Fibroblast of lung (primary cell): ENCODE measurements at regions not wholly inside any gene's neighbourhood (a gene's known extent, or its start where the extent isn't known, plus 50 kb on each side); places are given as distances from the start of the nearest gene placed in this dataset.

Source experiments
- DNase-seq, 2 donors: peaks; one replicate each; pipeline versions ENCODE4 v3.0.0 to v3.0.0-alpha.2; 2010; ENCODE audit warnings: low read depth in 2 of 2
- H2AFZ ChIP-seq: 2 replicates; pipeline ENCODE4 v1.5.1; 2012; ENCODE audit warnings: low read length, control low read depth, inconsistent platforms
- H3K27ac ChIP-seq: 2 replicates; pipeline ENCODE4 v1.5.1; 2011; ENCODE audit warnings: low read length, control low read depth; ENCODE audit not compliant: insufficient read depth
- H3K27me3 ChIP-seq: 2 replicates; pipeline ENCODE4 v1.5.1; 2011; ENCODE audit warnings: mild to moderate bottlenecking, low read length; ENCODE audit not compliant: control insufficient read depth, insufficient read depth
- H3K36me3 ChIP-seq: 2 replicates; pipeline ENCODE4 v1.5.1; 2011; ENCODE audit warnings: low read length; ENCODE audit not compliant: control insufficient read depth, insufficient read depth
- H3K4me1 ChIP-seq: 2 replicates; pipeline ENCODE4 v1.5.1; 2011; ENCODE audit warnings: low read length; ENCODE audit not compliant: control insufficient read depth, insufficient read depth; ENCODE audit errors: extremely low read depth
- H3K4me2 ChIP-seq: 2 replicates; pipeline ENCODE4 v1.5.1; 2011; ENCODE audit warnings: low read length, control low read depth; ENCODE audit not compliant: insufficient read depth; ENCODE audit errors: extremely low read depth
- H3K4me3 ChIP-seq, 4 experiments: fragments of 200-600 bp in 1 of 4; sonication (generic) in 1 of 4; replicated peaks in 1 of 4; 2 replicates each; pipeline ENCODE4 v1.5.1; 2011 to 2016; ENCODE audit warnings: low read length in 4 of 4, low read depth in 3 of 4, mild to moderate bottlenecking in 3 of 4, control low read depth in 2 of 4, inconsistent platforms in 1 of 4, mixed read lengths in 1 of 4; ENCODE audit not compliant: insufficient read depth in 1 of 4; ENCODE audit errors: control extremely low read depth in 1 of 4
- H3K79me2 ChIP-seq: 2 replicates; pipeline ENCODE4 v1.5.1; 2012; ENCODE audit warnings: mild to moderate bottlenecking, low read length, inconsistent platforms; ENCODE audit not compliant: control insufficient read depth, insufficient read depth
- H3K9ac ChIP-seq: 2 replicates; pipeline ENCODE4 v1.5.1; 2011; ENCODE audit warnings: mild to moderate bottlenecking, low read length, control low read depth; ENCODE audit not compliant: insufficient read depth
- H3K9me3 ChIP-seq: 2 replicates; pipeline ENCODE4 v1.5.1; 2012; ENCODE audit warnings: low read depth, low read length; ENCODE audit not compliant: control insufficient read depth, insufficient read depth
- H4K20me1 ChIP-seq: 2 replicates; pipeline ENCODE4 v1.5.1; 2011; ENCODE audit warnings: low read length; ENCODE audit not compliant: control insufficient read depth, insufficient read depth; ENCODE audit errors: extremely low read depth
- EZH2 ChIP-seq: IDR thresholded peaks from 2 replicates; pipeline ENCODE4 v1.5.1; 2012; ENCODE audit warnings: low read length, control low read depth, mild to moderate bottlenecking; ENCODE audit errors: missing control alignments
- TF ChIP-seq, protein P1 (sequence below), 2 donors: IDR thresholded peaks in 1 of 2; conservative IDR thresholded peaks in 1 of 2; 1 replicate in 1 of 2; 2 replicates in 1 of 2; pipeline ENCODE4 v1.5.1; 2011 to 2012; ENCODE audit warnings: low read length in 2 of 2, control low read depth in 1 of 2, inconsistent platforms in 1 of 2, low read depth in 1 of 2, mild to moderate bottlenecking in 1 of 2

DNA sequence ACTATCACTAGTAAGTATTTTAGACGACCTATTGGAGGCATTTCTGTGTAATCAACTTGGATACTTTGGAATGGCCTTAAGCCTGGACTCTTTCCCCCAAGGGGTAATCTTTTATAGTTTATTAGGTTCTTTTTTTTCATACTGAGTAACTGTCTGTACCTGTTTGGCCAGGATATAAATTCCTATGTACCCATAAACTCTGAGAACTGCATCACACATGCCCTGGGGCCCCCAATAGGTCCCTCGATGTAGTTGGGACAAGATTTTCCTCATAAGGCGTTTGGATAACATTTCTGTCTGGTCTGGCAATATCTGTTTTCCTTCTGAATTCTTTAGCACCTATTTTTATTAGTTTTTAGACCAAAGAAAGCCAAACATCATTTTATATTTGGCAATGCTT is 86.4 kb upstream of the WNT7A start:
- no peak overlapping the region for H3K9ac ChIP-seq
- H3K9me3 ChIP-seq, result no peaks in the 10 kb centered on the region
- no peak overlapping the region for H3K4me3 ChIP-seq
- H4K20me1 ChIP-seq, result no peaks in the 10 kb centered on the region
- no peak overlapping the region for H3K27ac ChIP-seq
- no peaks in the 10 kb centered on the region for H3K4me1 ChIP-seq
- H3K27me3 ChIP-seq, result no peaks in the 10 kb centered on the region
- no peak overlapping the region for H2AFZ ChIP-seq
- no peaks in the 10 kb centered on the region for H3K79me2 ChIP-seq
- TF ChIP-seq, protein P1, sequence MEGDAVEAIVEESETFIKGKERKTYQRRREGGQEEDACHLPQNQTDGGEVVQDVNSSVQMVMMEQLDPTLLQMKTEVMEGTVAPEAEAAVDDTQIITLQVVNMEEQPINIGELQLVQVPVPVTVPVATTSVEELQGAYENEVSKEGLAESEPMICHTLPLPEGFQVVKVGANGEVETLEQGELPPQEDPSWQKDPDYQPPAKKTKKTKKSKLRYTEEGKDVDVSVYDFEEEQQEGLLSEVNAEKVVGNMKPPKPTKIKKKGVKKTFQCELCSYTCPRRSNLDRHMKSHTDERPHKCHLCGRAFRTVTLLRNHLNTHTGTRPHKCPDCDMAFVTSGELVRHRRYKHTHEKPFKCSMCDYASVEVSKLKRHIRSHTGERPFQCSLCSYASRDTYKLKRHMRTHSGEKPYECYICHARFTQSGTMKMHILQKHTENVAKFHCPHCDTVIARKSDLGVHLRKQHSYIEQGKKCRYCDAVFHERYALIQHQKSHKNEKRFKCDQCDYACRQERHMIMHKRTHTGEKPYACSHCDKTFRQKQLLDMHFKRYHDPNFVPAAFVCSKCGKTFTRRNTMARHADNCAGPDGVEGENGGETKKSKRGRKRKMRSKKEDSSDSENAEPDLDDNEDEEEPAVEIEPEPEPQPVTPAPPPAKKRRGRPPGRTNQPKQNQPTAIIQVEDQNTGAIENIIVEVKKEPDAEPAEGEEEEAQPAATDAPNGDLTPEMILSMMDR (conservative IDR thresholded peaks at IDR 0.05 in 1 of 2, IDR thresholded peaks at IDR 0.05 in 1 of 2; ENCODE audit: low read depth in 1 of 2, low read length in 2 of 2), result no peak
- TF ChIP-seq EZH2, result no peak
- DNase-seq, result no peak
- no peak overlapping the region for H3K4me2 ChIP-seq
- no peaks in the 10 kb centered on the region for H3K36me3 ChIP-seq

DNA sequence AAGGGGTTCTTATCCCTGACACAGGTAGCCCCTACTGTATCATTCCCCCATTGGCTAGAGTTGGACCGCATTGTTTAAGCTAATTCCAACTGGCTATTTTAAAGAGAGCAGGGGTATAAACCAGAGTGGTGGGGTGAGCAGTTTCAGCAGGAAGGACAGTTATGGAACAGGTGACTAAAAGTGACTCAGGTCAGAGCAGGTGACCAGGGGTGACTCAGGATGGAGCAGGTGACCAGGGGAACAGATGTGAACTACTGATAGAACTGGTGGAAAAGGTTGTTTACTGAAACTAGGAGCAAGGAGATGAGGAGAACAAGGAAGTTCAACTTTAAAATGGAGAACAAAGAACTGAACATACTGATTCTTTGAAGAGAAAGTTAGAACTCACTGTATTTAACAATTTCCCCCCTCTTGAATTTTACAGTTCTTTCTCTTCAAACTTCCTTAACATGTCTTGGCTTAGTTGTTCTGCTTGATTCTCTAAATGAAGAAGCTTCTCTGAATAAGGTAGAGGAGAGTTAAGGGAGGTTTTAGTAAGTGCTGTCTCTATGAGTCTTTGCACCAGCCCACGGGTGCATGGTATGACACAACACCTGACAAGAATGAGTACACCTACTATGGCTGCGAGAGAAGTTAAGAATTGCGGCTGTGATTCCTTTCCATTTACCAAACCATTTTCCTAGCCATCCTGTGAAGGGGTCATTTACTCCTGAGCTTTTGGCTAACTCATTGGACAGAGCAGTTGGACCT is 83.4 kb upstream of the WNT7A start:
- Histone ChIP-seq H3K27ac (no peak overlapping the region), H4K20me1 (no peaks in the 10 kb centered on the region), H3K27me3 (no peaks in the 10 kb centered on the region), H3K9me3 (no peaks in the 10 kb centered on the region), H3K79me2 (no peaks in the 10 kb centered on the region), H3K4me1 (no peaks in the 10 kb centered on the region), H3K4me3 (no peak overlapping the region), H3K4me2 (no peak overlapping the region), H3K9ac (no peak overlapping the region), H3K36me3 (no peaks in the 10 kb centered on the region), H2AFZ (no peak overlapping the region)
- no peak for DNase-seq
- TF ChIP-seq, protein P1 (conservative IDR thresholded peaks at IDR 0.05 in 1 of 2, IDR thresholded peaks at IDR 0.05 in 1 of 2; ENCODE audit: low read depth in 1 of 2, low read length in 2 of 2), result no peak
- TF ChIP-seq EZH2, result no peak

DNA sequence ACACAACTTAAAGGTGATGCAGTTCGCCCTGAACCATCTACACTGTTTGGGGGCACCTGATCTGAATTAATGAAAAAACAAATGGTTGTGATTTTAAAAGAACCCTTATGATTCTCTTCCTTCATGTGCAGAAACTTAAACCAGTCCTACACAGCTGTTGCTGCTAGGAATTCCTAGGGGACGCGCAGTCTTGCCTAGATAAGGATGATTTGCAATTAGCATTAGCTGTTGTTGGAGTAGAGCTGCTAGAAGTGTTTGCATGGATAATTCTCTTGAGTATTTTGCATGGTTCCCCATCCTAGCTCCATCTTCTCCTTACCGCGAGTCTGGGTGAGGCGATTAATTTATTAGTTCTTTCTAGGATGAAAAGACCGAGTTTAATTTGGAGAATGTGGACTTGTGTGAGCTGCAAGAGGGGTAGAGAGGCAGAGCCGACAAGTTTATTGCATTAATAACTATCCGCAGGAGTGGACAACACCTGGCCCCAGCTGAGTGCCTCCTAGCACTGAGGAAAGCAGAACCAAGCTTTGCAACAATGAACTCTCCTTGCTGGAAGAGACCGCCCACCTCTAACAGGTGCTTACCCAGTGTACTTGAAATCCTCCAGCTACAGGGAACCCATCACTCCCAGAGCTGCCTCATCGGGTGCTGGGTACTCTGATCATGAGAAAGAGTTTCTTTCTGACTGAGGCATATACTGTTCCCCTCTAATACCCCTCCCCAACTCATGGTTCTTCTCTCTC is 75.0 kb upstream of the WNT7A start:
- Histone ChIP-seq H3K9ac (no peak overlapping the region), H2AFZ (no peak overlapping the region), H3K9me3 (no peaks in the 10 kb centered on the region), H3K79me2 (no peaks in the 10 kb centered on the region), H3K4me1 (no peaks in the 10 kb centered on the region), H4K20me1 (no peaks in the 10 kb centered on the region), H3K36me3 (no peaks in the 10 kb centered on the region), H3K4me3 (no peak overlapping the region), H3K4me2 (no peak overlapping the region), H3K27ac (no peak overlapping the region), H3K27me3 (no peaks in the 10 kb centered on the region)
- TF ChIP-seq EZH2, result no peak
- TF ChIP-seq, protein P1 (conservative IDR thresholded peaks at IDR 0.05 in 1 of 2, IDR thresholded peaks at IDR 0.05 in 1 of 2; ENCODE audit: low read depth in 1 of 2, low read length in 2 of 2), result no peak
- DNase-seq, result no peak
